ENCODE measurements at regions not wholly inside any gene's neighbourhood (a gene's known extent, or its start where the extent isn't known, plus 50 kb on each side); places are given as distances from the start of the nearest gene placed in this dataset.

GRCh38 chr1:68317543-68317942 is 85.2 kb upstream of the WLS start:
- intact Hi-C loops (cut with DNase I), result no loop called here
- H3K36me3 ChIP-seq, result no peaks in the 10 kb centered on the region

DNA sequence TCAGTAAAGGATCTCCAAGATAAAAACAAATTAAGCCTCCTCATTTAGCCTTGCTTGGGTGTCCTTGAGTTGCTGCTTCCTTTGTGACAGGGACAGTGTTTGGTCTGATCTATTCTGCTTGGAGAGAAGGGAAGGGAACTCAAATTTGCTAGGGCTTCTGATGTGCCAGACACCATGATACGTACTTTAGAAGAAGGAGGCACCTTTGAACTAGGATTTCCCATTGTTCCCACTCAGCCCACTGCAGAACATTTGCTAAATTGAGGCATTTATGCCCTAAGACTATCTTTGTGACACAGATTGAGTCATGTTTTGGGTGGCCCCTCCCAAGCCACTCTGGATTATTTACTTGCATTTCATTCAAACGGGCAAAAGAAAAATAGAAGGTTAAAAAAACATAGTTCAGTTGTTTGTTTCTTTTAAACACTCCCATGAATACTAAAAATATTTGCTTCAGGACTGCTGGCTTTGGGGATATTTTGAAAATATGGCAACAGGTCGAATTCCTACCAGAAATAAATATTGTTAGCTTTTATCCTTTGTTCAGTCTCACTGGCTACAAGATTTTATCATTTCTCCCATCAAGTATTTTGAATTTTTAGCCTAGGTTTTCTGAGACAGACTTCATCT is 81.9 kb upstream of the WLS start:
- DNase-seq (no peak), ATAC-seq (no peak)
- no peaks in the 10 kb centered on the region for H3K27me3 ChIP-seq
- no peak for TF ChIP-seq POLR2A (IDR thresholded peaks at IDR 0.05)
- TF ChIP-seq, protein P1, sequence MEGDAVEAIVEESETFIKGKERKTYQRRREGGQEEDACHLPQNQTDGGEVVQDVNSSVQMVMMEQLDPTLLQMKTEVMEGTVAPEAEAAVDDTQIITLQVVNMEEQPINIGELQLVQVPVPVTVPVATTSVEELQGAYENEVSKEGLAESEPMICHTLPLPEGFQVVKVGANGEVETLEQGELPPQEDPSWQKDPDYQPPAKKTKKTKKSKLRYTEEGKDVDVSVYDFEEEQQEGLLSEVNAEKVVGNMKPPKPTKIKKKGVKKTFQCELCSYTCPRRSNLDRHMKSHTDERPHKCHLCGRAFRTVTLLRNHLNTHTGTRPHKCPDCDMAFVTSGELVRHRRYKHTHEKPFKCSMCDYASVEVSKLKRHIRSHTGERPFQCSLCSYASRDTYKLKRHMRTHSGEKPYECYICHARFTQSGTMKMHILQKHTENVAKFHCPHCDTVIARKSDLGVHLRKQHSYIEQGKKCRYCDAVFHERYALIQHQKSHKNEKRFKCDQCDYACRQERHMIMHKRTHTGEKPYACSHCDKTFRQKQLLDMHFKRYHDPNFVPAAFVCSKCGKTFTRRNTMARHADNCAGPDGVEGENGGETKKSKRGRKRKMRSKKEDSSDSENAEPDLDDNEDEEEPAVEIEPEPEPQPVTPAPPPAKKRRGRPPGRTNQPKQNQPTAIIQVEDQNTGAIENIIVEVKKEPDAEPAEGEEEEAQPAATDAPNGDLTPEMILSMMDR (IDR thresholded peaks at IDR 0.05), result no peak
- no peak overlapping the region for H3K27ac ChIP-seq
- H3K36me3 ChIP-seq, result no peaks in the 10 kb centered on the region
- H3K9me3 ChIP-seq, result no peaks in the 10 kb centered on the region
- WGBS (ENCODE audit: insufficient coverage, low coverage, low lambda C conversion rate, missing lambda C conversion rate), result 27% methylated on average over 3 of the region's 3 CpGs
- no peaks in the 10 kb centered on the region for H3K4me1 ChIP-seq
- intact Hi-C loops (cut with DNase I), result no loop called here
- H3K4me3 ChIP-seq, result no peak overlapping the region

More at GRCh38 chr1:68317543-68317942, 85.2 kb upstream of the WLS start:
- DNase-seq (no peak), ATAC-seq (no peak)
- Histone ChIP-seq H3K9me3 (no peaks in the 10 kb centered on the region), H3K4me1 (peaks cover 0 to 3% (median 0%) of the 10 kb centered on the region in 4 donors), H3K4me3 (no peak overlapping the region), H3K27ac (no peak overlapping the region), H3K27me3 (no peaks in the 10 kb centered on the region)
- WGBS (ENCODE audit: insufficient coverage, low coverage, low lambda C conversion rate, missing lambda C conversion rate), result 79% methylated on average over 2 of the region's 2 CpGs
- TF ChIP-seq POLR2A (IDR thresholded peaks at IDR 0.05), result no peak

DNA sequence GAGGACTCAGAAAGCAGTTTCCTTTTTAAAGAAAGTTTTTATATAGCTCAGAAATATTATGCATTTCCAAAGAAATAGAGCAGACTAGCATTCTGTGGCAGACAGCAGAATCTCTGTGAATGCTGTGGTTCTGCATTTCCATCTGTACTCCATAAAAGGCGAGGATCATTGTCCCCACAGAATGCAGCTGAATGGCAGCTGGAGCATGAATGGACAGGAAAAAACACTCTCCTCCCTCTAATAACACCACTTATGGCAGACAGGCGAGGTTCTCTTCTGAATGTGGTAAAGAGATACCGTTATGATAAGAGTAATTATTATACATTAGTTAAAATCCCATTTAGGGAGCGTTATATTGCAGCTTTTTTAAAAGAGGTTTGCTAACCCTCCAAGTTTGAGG is 81.4 kb upstream of the WLS start:
- no peaks in the 10 kb centered on the region for H3K9me3 ChIP-seq
- no peaks in the 10 kb centered on the region for H3K36me3 ChIP-seq
- no peak overlapping the region for H3K4me3 ChIP-seq
- TF ChIP-seq POLR2A (IDR thresholded peaks at IDR 0.05), result no peak
- TF ChIP-seq, protein P1 (IDR thresholded peaks at IDR 0.05), result no peak
- H3K27me3 ChIP-seq, result no peaks in the 10 kb centered on the region
- intact Hi-C loops (cut with DNase I), result no loop called here
- no peak for ATAC-seq
- H3K4me1 ChIP-seq, result no peaks in the 10 kb centered on the region
- 62% methylated on average over 4 of the region's 4 CpGs for WGBS (ENCODE audit: insufficient coverage, low coverage, low lambda C conversion rate, missing lambda C conversion rate)
- H3K27ac ChIP-seq, result no peak overlapping the region
- DNase-seq, result no peak

- TF ChIP-seq, protein P1 (IDR thresholded peaks at IDR 0.05), result no peak
- TF ChIP-seq POLR2A (IDR thresholded peaks at IDR 0.05), result no peak
- H3K27ac ChIP-seq, result no peak overlapping the region
- WGBS (ENCODE audit: insufficient coverage, low coverage, low lambda C conversion rate, missing lambda C conversion rate), result 91% methylated on average over 1 of the region's 1 CpG
- intact Hi-C loops (cut with DNase I), result no loop called here
- no peak for DNase-seq
- no peaks in the 10 kb centered on the region for H3K9me3 ChIP-seq
- no peak for ATAC-seq
- no peaks in the 10 kb centered on the region for H3K27me3 ChIP-seq
- no peaks in the 10 kb centered on the region for H3K4me1 ChIP-seq
- H3K36me3 ChIP-seq, result no peaks in the 10 kb centered on the region
- H3K4me3 ChIP-seq, result no peak overlapping the region
Observed at GRCh38 chr1:68308034-68308433, 75.7 kb upstream of the WLS start.

- DNase-seq (no peak), ATAC-seq (no peak)
- no peak overlapping the region for H3K4me3 ChIP-seq
- 68% methylated on average over 3 of the region's 3 CpGs for WGBS (ENCODE audit: insufficient coverage, low coverage, low lambda C conversion rate, missing lambda C conversion rate)
- no peak overlapping the region for H3K27ac ChIP-seq
- TF ChIP-seq POLR2A (IDR thresholded peaks at IDR 0.05), result no peak
- TF ChIP-seq, protein P1 (IDR thresholded peaks at IDR 0.05), result no peak
- no peaks in the 10 kb centered on the region for H3K4me1 ChIP-seq
- intact Hi-C loops (cut with DNase I), result no loop called here
- no peaks in the 10 kb centered on the region for H3K36me3 ChIP-seq
- no peaks in the 10 kb centered on the region for H3K27me3 ChIP-seq
- H3K9me3 ChIP-seq, result no peaks in the 10 kb centered on the region
Observed at GRCh38 chr1:68307378-68307787, 75.1 kb upstream of the WLS start.

All from right lobe of liver (tissue), 6 donors.